ENCODE measurements at regions not wholly inside any gene's neighbourhood (a gene's known extent, or its start where the extent isn't known, plus 50 kb on each side); places are given as distances from the start of the nearest gene placed in this dataset.
"Not testable (repeated sequence)": the region's sequence is repeated elsewhere in the genome, so short reads cannot be mapped to it uniquely, and the experiment has no call there.

DNA sequence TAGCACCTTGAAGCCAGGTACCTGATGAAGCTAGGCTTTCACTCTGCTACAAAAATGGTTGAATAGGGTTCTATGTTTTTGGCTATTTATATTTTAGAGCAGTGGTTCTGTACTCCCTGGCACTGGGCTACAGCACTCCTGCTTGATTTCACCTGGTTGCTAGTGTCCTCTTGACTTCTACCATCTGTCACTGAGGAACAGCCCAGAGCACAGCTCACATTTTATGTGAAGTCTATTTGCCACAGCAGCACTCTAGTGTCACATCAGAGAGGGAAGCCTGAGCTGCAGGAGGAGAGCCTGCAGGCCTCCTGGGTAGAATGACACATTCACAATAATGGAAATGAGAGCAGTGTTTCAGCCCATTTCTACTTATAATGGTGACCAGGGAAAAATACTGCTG lies 184.2 kb downstream of the ZNF486 start:
- Mint-ChIP-seq H3K4me3 (no peak overlapping the region), H3K36me3 (no peaks in the 10 kb centered on the region), H3K9me3 (peaks cover 2% of the 10 kb centered on the region), H3K4me1 (no peaks in the 10 kb centered on the region), H3K27me3 (no peaks in the 10 kb centered on the region), H3K27ac (no peak overlapping the region)
- ATAC-seq: no peak

DNA sequence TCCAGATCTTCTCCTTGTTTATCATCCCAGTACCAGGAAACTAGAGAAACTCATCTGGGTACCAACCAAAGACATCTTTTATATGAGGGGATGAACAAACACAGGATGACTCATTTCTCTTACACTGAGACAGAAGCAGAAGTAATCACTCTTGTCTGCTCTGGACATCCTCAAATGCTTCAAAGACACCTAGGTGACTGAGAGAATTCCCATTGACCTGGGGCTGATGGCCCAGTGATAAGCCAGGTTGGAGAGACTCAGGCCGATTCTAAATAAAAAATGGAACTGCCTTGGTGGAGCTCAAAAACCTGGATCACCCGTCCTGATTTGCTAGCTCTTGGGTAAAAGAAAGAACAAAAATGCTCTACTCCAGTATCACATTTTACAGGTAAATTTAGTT lies 182.2 kb downstream of the ZNF486 start:
- Mint-ChIP-seq H3K27me3 (no peaks in the 10 kb centered on the region), H3K4me3 (no peak overlapping the region), H3K36me3 (no peaks in the 10 kb centered on the region), H3K9me3 (no peaks in the 10 kb centered on the region), H3K4me1 (no peaks in the 10 kb centered on the region), H3K27ac (no peak overlapping the region)
- ATAC-seq: no peak

DNA sequence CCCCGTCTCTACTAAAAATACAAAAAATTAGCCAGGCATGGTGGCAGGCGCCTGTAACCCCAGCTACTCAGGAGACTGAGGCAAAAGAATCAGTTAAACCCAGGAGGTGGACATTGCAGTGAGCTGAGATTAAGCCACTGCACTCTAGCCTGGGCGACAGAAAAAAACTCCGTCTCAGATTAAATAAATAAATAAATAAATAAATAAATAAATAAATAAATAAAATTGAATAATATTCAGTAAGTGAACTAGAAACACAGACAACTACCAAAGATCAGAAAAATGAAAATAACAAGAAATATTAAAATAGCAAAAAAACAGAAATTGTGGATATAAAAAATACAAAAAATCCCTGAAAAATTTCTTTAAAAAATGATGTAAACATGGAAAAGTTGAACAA lies 172.4 kb downstream of the ZNF486 start:
- H3K27ac Mint-ChIP-seq: no peak overlapping the region
- H3K27me3 Mint-ChIP-seq: no peaks in the 10 kb centered on the region
- H3K4me1 Mint-ChIP-seq: no peaks in the 10 kb centered on the region
- no peak for ATAC-seq
- peaks cover 6% of the 10 kb centered on the region for H3K9me3 Mint-ChIP-seq
- no peak overlapping the region for H3K4me3 Mint-ChIP-seq
- no peaks in the 10 kb centered on the region for H3K36me3 Mint-ChIP-seq

DNA sequence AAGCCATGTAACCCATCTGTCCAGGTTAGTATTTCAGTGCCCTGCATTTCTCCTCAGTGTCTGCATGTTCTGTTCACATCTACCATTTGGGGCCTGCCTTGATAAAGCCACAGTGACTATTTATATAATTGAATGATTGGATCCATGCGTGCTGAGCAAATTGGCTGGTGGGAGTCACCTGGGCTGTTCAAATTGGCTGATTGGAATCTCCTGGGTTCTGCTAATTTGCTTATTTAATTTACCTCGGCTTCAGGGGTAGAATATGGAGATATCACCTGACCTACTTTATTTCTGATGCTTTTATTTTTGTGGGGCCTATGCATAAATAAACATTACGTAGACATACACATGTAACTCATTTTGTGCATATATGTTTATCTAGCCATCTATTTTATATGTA lies 167.7 kb downstream of the ZNF486 start:
- peaks cover 2% of the 10 kb centered on the region for H3K9me3 Mint-ChIP-seq
- no peaks in the 10 kb centered on the region for H3K27me3 Mint-ChIP-seq
- H3K4me1 Mint-ChIP-seq: no peaks in the 10 kb centered on the region
- H3K36me3 Mint-ChIP-seq: no peaks in the 10 kb centered on the region
- no peak overlapping the region for H3K27ac Mint-ChIP-seq
- no peak for ATAC-seq
- H3K4me3 Mint-ChIP-seq: no peak overlapping the region

DNA sequence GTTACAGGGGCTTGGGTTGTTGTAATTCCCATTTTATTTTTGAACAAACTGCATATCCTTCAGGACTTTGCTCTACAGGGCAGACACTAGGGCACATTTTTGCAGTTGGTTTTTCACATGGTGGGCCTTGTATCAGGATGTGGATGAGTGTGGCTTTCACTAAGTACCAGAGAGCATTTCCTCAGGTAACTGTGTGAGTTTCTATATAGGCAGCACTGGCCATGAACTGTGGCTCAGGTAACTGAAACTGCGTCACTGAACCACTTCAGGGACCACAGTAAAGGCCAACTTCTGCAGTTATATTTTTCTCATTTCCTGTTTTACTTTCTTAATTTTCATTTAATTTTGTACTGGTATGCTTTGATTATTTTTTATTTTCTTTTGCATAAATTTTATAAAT lies 166.5 kb downstream of the ZNF486 start:
- Mint-ChIP-seq H3K4me3 (no peak overlapping the region), H3K27me3 (no peaks in the 10 kb centered on the region), H3K27ac (no peak overlapping the region), H3K36me3 (no peaks in the 10 kb centered on the region), H3K9me3 (peaks cover 2% of the 10 kb centered on the region), H3K4me1 (no peaks in the 10 kb centered on the region)
- ATAC-seq: peak; percentile 68

DNA sequence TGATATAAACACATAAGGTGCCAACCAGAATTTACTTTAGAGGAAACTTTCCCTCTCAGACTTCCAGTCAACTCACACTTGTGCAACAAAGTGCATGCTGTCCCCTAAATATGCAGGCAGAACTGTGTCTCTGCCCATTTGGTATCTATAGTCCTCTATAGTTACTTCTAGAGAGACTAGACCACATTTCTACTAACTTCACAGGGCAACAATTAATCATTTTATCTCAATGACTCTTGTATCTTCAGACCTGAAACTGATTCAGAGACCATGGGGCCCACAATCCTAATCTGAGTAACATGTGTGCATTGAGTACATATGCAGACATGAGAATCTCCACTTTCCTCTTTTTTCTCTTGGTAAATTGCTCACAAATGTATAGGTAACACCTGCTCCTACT lies 158.1 kb downstream of the ZNF486 start:
- Mint-ChIP-seq H3K4me3 (no peak overlapping the region), H3K4me1 (no peaks in the 10 kb centered on the region), H3K36me3 (no peaks in the 10 kb centered on the region), H3K27ac (no peak overlapping the region), H3K9me3 (no peaks in the 10 kb centered on the region), H3K27me3 (no peaks in the 10 kb centered on the region)
- no peak for ATAC-seq

DNA sequence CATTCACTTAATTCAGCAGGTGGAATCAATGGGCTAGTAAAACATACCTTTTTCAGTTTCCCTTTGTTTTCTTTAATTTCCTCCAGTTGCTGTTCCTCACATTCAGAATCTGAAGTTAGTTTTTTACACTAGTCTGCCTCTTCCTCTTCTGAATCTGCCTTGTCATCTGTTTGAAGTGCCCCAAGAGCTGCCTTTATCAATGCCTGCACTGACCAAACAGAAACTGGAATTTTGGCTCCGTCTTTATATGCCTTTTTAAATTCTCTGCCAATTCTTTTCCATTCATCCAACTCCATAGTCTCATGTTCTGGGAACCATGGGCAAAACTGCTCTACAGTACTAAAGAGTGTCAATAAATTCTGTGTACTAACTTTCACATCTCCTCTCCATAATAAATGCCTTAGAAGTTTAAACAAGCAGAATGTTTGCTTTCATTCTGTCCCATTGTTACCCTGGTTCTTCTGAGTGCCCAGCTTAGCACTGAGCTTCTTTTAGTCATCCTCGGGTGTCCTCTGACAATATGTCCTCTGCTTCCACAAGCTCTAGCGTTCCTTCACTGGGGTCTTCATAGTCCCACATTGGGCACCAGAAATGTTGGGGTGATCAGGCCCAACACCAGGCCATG lies 154.2 kb downstream of the ZNF486 start:
- no peaks in the 10 kb centered on the region for H3K9me3 Mint-ChIP-seq
- no peaks in the 10 kb centered on the region for H3K27me3 Mint-ChIP-seq
- no peak for ATAC-seq

DNA sequence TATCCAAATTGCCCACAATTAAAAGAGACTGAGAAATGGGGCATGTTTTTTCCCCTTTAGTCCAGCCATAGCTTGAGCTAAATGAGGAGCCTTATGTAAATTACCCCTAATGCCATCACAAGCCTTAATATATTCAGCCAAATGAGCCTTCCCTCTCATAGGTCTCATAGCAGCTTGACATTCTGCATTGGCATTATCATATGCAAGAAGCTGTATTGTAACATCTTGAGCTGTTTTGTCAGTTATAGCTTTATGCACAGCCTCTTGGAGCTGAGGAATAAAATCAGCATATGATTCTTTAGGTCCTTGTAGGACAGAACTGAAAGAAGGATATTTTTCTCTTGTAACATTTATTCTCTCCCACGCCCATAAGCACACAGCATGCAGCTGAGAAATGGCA lies 153.2 kb downstream of the ZNF486 start:
- Mint-ChIP-seq H3K9me3 (no peaks in the 10 kb centered on the region), H3K27ac (no peak overlapping the region), H3K36me3 (no peaks in the 10 kb centered on the region), H3K27me3 (no peaks in the 10 kb centered on the region), H3K4me3 (no peak overlapping the region), H3K4me1 (no peaks in the 10 kb centered on the region)
- ATAC-seq: no peak

More for the DNA sequence above, 154.2 kb downstream of the ZNF486 start:
- Mint-ChIP-seq H3K27ac (no peak overlapping the region), H3K4me3 (no peak overlapping the region), H3K36me3 (no peaks in the 10 kb centered on the region), H3K4me1 (no peaks in the 10 kb centered on the region)

DNA sequence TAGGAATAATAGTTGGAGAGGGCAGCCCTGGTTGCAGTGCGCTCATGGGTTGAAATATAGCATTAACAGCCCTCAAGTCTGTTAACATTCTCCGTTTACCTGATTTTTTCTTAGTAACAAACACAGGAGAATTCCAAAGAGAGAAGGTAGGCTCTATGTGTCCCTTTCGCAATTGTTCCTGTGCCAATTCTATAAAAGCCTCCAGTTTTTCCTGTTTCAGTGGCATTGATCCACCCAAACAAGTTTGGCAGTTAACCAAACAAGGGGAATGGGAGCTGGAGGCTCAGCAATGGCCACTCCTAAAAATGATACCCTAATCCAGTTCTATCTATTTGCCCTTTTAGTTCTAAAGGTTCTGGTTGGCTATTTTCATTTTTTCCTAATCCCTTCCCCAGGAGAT lies 151.6 kb downstream of the ZNF486 start:
- no peaks in the 10 kb centered on the region for H3K27me3 Mint-ChIP-seq
- no peak overlapping the region for H3K4me3 Mint-ChIP-seq
- H3K4me1 Mint-ChIP-seq: no peaks in the 10 kb centered on the region
- no peaks in the 10 kb centered on the region for H3K36me3 Mint-ChIP-seq
- no peaks in the 10 kb centered on the region for H3K9me3 Mint-ChIP-seq
- no peak for ATAC-seq
- no peak overlapping the region for H3K27ac Mint-ChIP-seq

DNA sequence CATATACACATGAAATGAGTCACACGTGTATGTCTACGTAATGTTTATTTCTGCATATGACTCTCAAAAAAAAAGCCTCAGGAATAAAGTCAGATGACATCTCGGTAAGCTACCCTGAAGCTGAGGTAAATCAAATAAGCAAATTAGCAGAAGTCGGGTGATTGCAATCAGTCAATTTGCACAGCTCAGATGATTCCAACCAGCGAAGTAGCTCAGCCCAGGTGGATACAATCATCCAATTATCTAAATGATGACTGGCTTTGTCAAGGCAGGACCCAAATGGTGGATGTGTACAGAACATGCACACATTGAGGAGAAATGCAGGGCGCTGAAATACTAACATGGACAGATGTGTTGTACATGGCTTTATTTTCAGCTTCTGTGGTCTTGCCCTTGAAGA lies 148.5 kb downstream of the ZNF486 start:
- Mint-ChIP-seq H3K4me1 (no peaks in the 10 kb centered on the region), H3K27me3 (no peaks in the 10 kb centered on the region), H3K4me3 (no peak overlapping the region), H3K9me3 (peaks cover 4% of the 10 kb centered on the region), H3K36me3 (no peaks in the 10 kb centered on the region), H3K27ac (no peak overlapping the region)
- no peak for ATAC-seq

DNA sequence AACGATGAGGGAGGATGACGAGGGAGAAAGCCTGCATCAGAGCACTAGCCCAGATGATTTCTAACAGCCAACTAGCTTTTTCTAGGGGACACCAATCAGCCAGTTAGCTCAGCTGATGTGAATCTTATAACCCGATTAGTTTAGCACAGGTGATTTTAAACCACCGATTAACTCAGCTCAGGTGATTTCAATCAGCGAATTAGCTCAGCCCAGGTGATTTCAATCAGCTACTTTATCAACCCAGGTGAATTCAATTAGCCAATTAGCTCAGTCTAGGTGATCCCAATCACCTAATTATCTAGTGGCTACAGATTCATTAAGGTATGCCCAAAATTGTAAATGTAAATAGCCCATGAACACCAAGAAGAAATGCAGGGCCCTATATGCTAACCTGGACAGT lies 146.9 kb downstream of the ZNF486 start:
- no peaks in the 10 kb centered on the region for H3K36me3 Mint-ChIP-seq
- no peak for ATAC-seq
- H3K9me3 Mint-ChIP-seq: peaks cover 4% of the 10 kb centered on the region

DNA sequence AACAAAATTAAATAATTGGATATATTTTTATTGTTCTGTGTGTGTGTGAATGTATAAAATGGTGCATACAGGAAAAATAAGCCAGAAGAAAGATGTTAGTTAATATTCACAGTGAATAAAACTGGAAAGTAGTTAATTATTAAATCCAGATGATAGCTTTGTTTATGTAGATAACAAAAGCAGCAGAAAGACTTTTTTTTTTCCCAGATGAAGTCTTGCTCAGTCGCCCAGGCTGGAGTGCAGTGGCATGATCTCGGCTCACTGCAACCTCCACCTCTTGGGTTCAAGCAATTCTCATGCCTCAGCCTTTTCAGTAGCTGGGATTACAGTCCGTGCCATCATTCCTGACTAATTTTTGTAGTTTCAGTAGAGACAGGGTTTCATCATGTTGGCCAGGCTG lies 140.1 kb downstream of the ZNF486 start:
- Mint-ChIP-seq H3K9me3 (peaks cover 4% of the 10 kb centered on the region), H3K36me3 (no peaks in the 10 kb centered on the region), H3K4me1 (no peaks in the 10 kb centered on the region), H3K27me3 (no peaks in the 10 kb centered on the region), H3K27ac (no peak overlapping the region), H3K4me3 (no peak overlapping the region)
- ATAC-seq: no peak

More for the DNA sequence above, 146.9 kb downstream of the ZNF486 start:
- H3K27ac Mint-ChIP-seq: no peak overlapping the region
- H3K4me3 Mint-ChIP-seq: no peak overlapping the region
- H3K4me1 Mint-ChIP-seq: no peaks in the 10 kb centered on the region
- H3K27me3 Mint-ChIP-seq: no peaks in the 10 kb centered on the region

DNA sequence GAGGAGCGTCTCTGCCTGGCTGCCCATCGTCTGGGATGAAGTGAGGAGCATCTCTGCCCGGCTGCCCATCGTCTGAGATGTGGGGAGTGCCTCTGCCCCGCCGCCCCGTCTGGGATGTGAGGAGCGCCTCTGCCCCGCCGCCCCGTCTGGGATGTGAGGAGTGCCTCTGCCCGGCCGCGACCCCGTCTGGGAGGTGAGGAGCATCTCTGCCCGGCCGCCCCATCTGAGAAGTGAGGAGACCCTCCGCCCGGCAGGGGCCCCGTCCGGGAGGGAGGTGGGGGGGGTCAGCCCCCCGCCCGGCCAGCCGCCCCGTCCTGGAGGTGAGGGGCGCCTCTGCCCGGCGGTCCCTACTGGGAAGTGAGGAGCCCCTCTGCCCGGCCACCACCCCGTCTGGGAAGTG lies 129.3 kb downstream of the ZNF486 start:
- not testable (repeated sequence) for H3K27me3 Mint-ChIP-seq, H3K36me3 Mint-ChIP-seq, H3K27ac Mint-ChIP-seq, H3K4me1 Mint-ChIP-seq, H3K9me3 Mint-ChIP-seq, ATAC-seq, H3K4me3 Mint-ChIP-seq

DNA sequence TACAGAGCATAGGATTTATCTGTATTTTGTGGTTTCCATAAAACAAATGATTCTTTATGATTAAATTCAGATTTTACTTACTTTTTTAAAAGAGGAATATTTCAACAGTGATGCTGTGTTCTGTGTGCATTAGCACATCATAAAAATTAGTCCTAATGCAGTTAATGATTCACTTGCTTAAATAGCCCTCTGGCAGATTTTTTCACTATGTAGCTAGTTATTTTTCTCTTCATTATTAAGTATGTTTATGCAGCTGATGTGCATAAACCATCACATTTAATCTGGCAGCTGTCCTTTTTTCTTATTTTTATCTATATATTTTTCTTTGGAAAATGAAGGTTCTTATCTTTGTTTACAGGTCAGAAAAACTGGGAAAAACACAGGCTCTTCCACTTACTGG lies 127.2 kb downstream of the ZNF486 start:
- no peak for ATAC-seq
- H3K9me3 Mint-ChIP-seq: no peaks in the 10 kb centered on the region
- H3K4me3 Mint-ChIP-seq: no peak overlapping the region
- H3K27ac Mint-ChIP-seq: no peak overlapping the region
- no peaks in the 10 kb centered on the region for H3K27me3 Mint-ChIP-seq
- H3K36me3 Mint-ChIP-seq: no peaks in the 10 kb centered on the region
- no peaks in the 10 kb centered on the region for H3K4me1 Mint-ChIP-seq

DNA sequence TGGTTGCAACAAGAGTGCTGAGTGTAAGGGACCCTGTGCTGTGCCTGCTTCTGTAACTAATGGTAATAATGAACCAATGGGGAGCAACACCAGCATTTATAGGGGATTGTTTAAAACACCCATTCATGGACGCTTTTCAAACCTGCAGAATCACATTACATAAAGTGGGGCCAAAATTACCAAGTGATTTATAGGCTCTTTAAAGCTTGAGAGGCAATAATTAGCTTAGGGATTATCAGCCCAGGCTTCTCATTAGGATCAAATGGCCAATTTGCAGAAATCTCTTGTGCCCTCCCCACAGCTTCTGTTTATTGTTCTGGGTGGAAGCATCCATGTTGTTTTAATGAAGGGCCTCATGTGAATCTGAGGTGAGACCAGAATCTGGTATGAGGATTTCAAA lies 125.5 kb downstream of the ZNF486 start:
- not testable (repeated sequence) for H3K27ac Mint-ChIP-seq, ATAC-seq, H3K9me3 Mint-ChIP-seq, H3K4me1 Mint-ChIP-seq, H3K4me3 Mint-ChIP-seq, H3K27me3 Mint-ChIP-seq, H3K36me3 Mint-ChIP-seq

DNA sequence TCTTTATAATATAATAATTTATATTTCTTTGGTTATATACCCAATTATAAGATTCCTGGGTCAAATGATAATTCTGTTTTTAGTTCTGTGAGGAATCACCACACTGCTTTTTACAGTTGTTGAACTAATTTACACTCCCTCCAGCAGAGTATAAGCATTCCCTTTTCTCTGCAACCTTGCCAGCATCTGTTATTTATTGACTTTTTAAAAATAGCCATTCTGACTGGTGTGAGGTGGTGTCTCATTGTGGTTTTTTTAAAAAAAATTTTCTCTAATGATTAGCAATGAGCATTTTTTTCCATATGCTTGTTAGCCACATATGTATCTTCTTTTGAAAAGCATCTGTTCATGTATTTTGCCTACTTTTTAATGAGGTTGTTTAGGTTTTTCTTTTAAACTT lies 122.2 kb downstream of the ZNF486 start:
- no peaks in the 10 kb centered on the region for H3K36me3 Mint-ChIP-seq
- H3K4me3 Mint-ChIP-seq: no peak overlapping the region
- H3K9me3 Mint-ChIP-seq: no peaks in the 10 kb centered on the region
- H3K27me3 Mint-ChIP-seq: no peaks in the 10 kb centered on the region
- H3K27ac Mint-ChIP-seq: no peak overlapping the region
- H3K4me1 Mint-ChIP-seq: no peaks in the 10 kb centered on the region
- no peak for ATAC-seq

DNA sequence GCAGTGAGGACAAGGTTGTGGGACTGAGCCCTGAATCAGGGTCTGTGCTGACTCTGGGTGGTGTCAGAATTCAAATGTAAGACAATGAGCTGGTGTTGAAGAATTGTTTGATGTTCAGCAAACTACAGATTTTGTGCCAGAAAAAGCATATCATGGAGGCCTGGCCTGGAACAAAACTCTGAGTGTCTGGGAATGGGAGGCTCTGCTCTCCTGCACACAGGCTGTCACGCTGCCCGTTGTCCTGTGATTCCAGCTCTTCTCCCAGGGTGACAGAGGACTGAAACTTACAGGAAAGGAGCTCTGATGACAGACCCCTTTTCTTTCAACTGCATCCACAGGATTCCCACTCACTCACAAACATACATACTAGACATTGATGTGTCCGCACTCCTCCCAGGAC lies 120.1 kb downstream of the ZNF486 start:
- Mint-ChIP-seq H3K36me3 (no peaks in the 10 kb centered on the region), H3K27ac (no peak overlapping the region), H3K9me3 (peaks cover 5% of the 10 kb centered on the region), H3K27me3 (no peaks in the 10 kb centered on the region), H3K4me1 (no peaks in the 10 kb centered on the region), H3K4me3 (no peak overlapping the region)
- no peak for ATAC-seq
